Calu3 (cell line): ENCODE measurements at regions not wholly inside any gene's neighbourhood (a gene's known extent, or its start where the extent isn't known, plus 50 kb on each side); places are given as distances from the start of the nearest gene placed in this dataset.

ENCODE experiments used
- BruUV-seq: library from RNA; stranded (reverse); fragments of 400-500 nt; replicated peaks from 2 replicates; lab custom pipeline; 2021; lab: Mats Ljungman, UMichigan
- CTCF ChIA-PET: fragments of 300-600 bp; sonication (Branson Sonifier 250); formaldehyde crosslinking; loops from one replicate; lab custom pipeline; 2022; ENCODE audit warnings: antibody characterized with exemption; lab: Charles Lee
- DNase-seq: peaks from one replicate; pipeline ENCODE4 v3.0.0; 2022
- H3K27ac Mint-ChIP-seq: one replicate; pipeline ENCODE4 v1.8.0; 2022; ENCODE audit warnings: mixed read lengths; ENCODE audit not compliant: unreplicated experiment
- H3K27me3 Mint-ChIP-seq: one replicate; pipeline ENCODE4 v1.8.0; 2022; ENCODE audit warnings: mixed read lengths; ENCODE audit not compliant: unreplicated experiment
- H3K36me3 Mint-ChIP-seq: one replicate; pipeline ENCODE4 v1.8.0; 2022; ENCODE audit warnings: mild to moderate bottlenecking, moderate library complexity, mixed read lengths; ENCODE audit not compliant: insufficient read depth, unreplicated experiment
- H3K4me1 Mint-ChIP-seq: one replicate; pipeline ENCODE4 v1.8.0; 2022; ENCODE audit warnings: mild to moderate bottlenecking, low read depth, mixed read lengths; ENCODE audit not compliant: unreplicated experiment
- H3K4me3 Mint-ChIP-seq: one replicate; pipeline ENCODE4 v1.8.0; 2022; ENCODE audit warnings: mild to moderate bottlenecking, low read depth, moderate library complexity, mixed read lengths; ENCODE audit not compliant: unreplicated experiment
- H3K9me3 Mint-ChIP-seq: one replicate; pipeline ENCODE4 v1.8.0; 2022; ENCODE audit warnings: low read depth, mixed read lengths; ENCODE audit not compliant: unreplicated experiment
- intact Hi-C: fragments of 100-400 bp; cut with micrococcal nuclease; formaldehyde crosslinking; loops from one replicate; pipeline ENCODE4 v1.10.0; 2022; ENCODE audit not compliant: unreplicated experiment
- TF ChIP-seq, protein P1 (sequence below): fragments of 200-600 bp; IDR thresholded peaks from one replicate; pipeline ENCODE4 v1.8.0; 2022; ENCODE audit warnings: antibody characterized with exemption; ENCODE audit not compliant: unreplicated experiment

DNA sequence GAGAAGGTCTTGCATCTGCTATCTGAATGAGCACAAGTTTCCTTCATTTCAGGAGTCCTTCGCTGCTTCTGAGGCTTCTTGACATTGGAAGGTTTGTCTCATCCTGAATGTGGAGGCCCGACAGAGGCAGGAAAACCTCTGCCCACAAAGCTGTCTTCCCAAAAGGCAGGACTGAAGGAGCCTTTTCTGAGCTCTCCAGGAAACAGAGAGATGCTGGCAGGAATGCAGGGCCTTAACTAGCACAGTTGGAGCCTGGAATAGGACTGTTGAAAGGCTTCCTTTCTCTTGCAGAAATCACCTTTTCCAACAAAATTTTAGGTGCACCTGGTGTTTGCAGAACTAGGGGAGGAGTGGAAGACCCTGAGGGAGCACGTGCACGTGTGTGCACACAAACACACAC is 637.4 kb upstream of the MKI67 start:
- Mint-ChIP-seq H3K27me3 (no peaks in the 10 kb centered on the region), H3K4me1 (no peaks in the 10 kb centered on the region), H3K27ac (no peak overlapping the region), H3K4me3 (no peak overlapping the region), H3K36me3 (no peaks in the 10 kb centered on the region), H3K9me3 (peaks cover 6% of the 10 kb centered on the region)
- no TSS peak for BruUV-seq
- no peak for DNase-seq
- TF ChIP-seq, protein P1, sequence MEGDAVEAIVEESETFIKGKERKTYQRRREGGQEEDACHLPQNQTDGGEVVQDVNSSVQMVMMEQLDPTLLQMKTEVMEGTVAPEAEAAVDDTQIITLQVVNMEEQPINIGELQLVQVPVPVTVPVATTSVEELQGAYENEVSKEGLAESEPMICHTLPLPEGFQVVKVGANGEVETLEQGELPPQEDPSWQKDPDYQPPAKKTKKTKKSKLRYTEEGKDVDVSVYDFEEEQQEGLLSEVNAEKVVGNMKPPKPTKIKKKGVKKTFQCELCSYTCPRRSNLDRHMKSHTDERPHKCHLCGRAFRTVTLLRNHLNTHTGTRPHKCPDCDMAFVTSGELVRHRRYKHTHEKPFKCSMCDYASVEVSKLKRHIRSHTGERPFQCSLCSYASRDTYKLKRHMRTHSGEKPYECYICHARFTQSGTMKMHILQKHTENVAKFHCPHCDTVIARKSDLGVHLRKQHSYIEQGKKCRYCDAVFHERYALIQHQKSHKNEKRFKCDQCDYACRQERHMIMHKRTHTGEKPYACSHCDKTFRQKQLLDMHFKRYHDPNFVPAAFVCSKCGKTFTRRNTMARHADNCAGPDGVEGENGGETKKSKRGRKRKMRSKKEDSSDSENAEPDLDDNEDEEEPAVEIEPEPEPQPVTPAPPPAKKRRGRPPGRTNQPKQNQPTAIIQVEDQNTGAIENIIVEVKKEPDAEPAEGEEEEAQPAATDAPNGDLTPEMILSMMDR = no peak
- CTCF ChIA-PET = no interaction called here
- intact Hi-C loops = no loop called here

DNA sequence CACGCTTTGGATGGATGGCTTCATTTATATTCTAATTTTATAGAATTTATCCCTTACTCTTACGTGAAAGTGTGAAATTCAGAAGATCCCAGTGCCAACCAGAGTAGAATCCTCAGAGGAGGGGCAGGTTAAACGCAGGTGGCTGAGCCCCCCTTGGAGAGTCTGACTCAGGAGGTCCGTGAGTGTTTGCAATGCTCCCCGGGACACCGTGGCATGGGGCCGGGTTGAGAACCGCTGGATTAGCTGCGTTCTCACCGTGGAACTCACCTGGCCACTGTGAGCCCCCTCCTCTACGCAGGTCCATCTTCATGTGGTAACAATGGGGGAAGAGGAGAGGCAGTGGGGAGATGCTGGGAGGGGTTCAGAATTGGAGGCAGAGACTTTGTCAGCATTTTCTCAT is 638.0 kb upstream of the MKI67 start:
- CTCF ChIA-PET = no interaction called here
- Mint-ChIP-seq H3K9me3 (peaks cover 6% of the 10 kb centered on the region), H3K27ac (no peak overlapping the region), H3K4me3 (no peak overlapping the region), H3K27me3 (no peaks in the 10 kb centered on the region), H3K4me1 (no peaks in the 10 kb centered on the region), H3K36me3 (no peaks in the 10 kb centered on the region)
- intact Hi-C loops = no loop called here
- no peak for DNase-seq
- BruUV-seq = no TSS peak
- TF ChIP-seq, protein P1 = no peak

DNA sequence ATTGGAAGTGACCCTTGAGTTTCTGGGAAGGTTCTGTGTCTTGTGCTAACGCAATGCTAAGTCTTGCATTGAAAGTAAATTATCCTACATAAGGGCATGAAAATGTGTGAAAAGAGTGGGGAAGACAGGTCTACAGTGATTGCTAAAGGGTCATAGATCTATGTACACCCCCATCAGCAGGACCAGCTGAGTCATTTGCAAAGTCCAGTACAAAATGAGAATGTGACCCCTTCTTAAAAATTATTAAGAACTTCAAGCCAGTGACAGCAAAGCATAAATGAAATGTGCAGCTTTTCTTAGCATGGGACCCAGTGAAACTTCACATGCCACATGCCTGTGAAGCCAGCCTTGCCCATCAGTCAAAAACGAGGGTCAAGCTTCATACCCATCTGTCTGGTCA is 640.7 kb upstream of the MKI67 start:
- no peaks in the 10 kb centered on the region for H3K4me1 Mint-ChIP-seq
- DNase-seq = no peak
- H3K9me3 Mint-ChIP-seq = peaks cover 8% of the 10 kb centered on the region
- CTCF ChIA-PET = no interaction called here
- no TSS peak for BruUV-seq
- H3K27ac Mint-ChIP-seq = no peak overlapping the region
- no peaks in the 10 kb centered on the region for H3K36me3 Mint-ChIP-seq
- TF ChIP-seq, protein P1 = no peak
- no peaks in the 10 kb centered on the region for H3K27me3 Mint-ChIP-seq
- H3K4me3 Mint-ChIP-seq = no peak overlapping the region
- intact Hi-C loops = no loop called here

GRCh38 chr10:128774979-128775378 is 648.8 kb upstream of the MKI67 start:
- TF ChIP-seq, protein P1 = no peak
- no peak overlapping the region for H3K27ac Mint-ChIP-seq
- H3K36me3 Mint-ChIP-seq = no peaks in the 10 kb centered on the region
- no peak for DNase-seq
- CTCF ChIA-PET = no interaction called here
- no TSS peak for BruUV-seq
- no peaks in the 10 kb centered on the region for H3K27me3 Mint-ChIP-seq
- no peaks in the 10 kb centered on the region for H3K4me1 Mint-ChIP-seq
- no peak overlapping the region for H3K4me3 Mint-ChIP-seq
- H3K9me3 Mint-ChIP-seq = peaks cover 13% of the 10 kb centered on the region
- intact Hi-C loops = no loop called here
